Mesenchymal stem cell (in vitro differentiated cells and primary cell): ENCODE measurements at regions not wholly inside any gene's neighbourhood (a gene's known extent, or its start where the extent isn't known, plus 50 kb on each side); places are given as distances from the start of the nearest gene placed in this dataset.
"Not testable (repeated sequence)": the region's sequence is repeated elsewhere in the genome, so short reads cannot be mapped to it uniquely, and the experiment has no call there.

Experiments
- DNase-seq: peaks from one replicate; pipeline ENCODE4 v3.0.0-alpha.2; 2013
- H2AFZ ChIP-seq: one replicate; pipeline ENCODE4 v1.6.1; 2013; ENCODE audit warnings: low read depth, mild to moderate bottlenecking, control low read depth, inconsistent platforms, low read length, moderate library complexity
- H2AK5ac ChIP-seq: 2 replicates; pipeline ENCODE4 v1.6.1; 2013; ENCODE audit warnings: low read length, moderate library complexity, mild to moderate bottlenecking, inconsistent platforms; ENCODE audit not compliant: severe bottlenecking
- H2BK120ac ChIP-seq: one replicate; pipeline ENCODE4 v1.6.1; 2013; ENCODE audit warnings: low read depth, mild to moderate bottlenecking, inconsistent platforms, low read length, moderate library complexity
- H2BK12ac ChIP-seq, 2 experiments: one replicate each; pipeline ENCODE4 v1.6.1; 2013; ENCODE audit warnings: inconsistent platforms in 2 of 2, low read length in 2 of 2, mild to moderate bottlenecking in 2 of 2, moderate library complexity in 2 of 2, control low read depth in 1 of 2
- H2BK15ac ChIP-seq: one replicate; pipeline ENCODE4 v1.6.1; 2013; ENCODE audit warnings: mild to moderate bottlenecking, low read depth, inconsistent platforms; ENCODE audit not compliant: poor library complexity, severe bottlenecking
- H2BK5ac ChIP-seq: 2 replicates; pipeline ENCODE4 v1.6.1; 2013; ENCODE audit warnings: low read depth, mild to moderate bottlenecking, low read length, control low read depth, inconsistent platforms; ENCODE audit not compliant: poor library complexity, severe bottlenecking
- H3K14ac ChIP-seq, 2 experiments: one replicate each; pipeline ENCODE4 v1.6.1; 2013; ENCODE audit warnings: inconsistent platforms in 2 of 2, low read length in 2 of 2, control low read depth in 1 of 2, mild to moderate bottlenecking in 1 of 2, moderate library complexity in 1 of 2
- H3K18ac ChIP-seq, 2 experiments: one replicate each; pipeline ENCODE4 v1.6.1; 2013; ENCODE audit warnings: inconsistent platforms in 2 of 2, low read length in 2 of 2, control low read depth in 1 of 2, low read depth in 1 of 2, mild to moderate bottlenecking in 1 of 2
- H3K23ac ChIP-seq, 2 experiments: one replicate each; pipeline ENCODE4 v1.6.1; 2013; ENCODE audit warnings: inconsistent platforms in 2 of 2, low read length in 2 of 2, mild to moderate bottlenecking in 2 of 2, moderate library complexity in 2 of 2, control low read depth in 1 of 2
- H3K27ac ChIP-seq: 2 replicates; pipeline ENCODE4 v1.5.1; 2013; ENCODE audit warnings: mild to moderate bottlenecking, moderate library complexity, low read length, control low read depth, inconsistent platforms; ENCODE audit not compliant: poor library complexity, severe bottlenecking
- H3K27me3 ChIP-seq, 2 experiments: 2 replicates each; pipeline versions ENCODE4 v1.6.1 to v1.7.0; 2013; ENCODE audit warnings: low read length in 2 of 2, mild to moderate bottlenecking in 2 of 2, moderate library complexity in 2 of 2, control low read depth in 1 of 2, inconsistent platforms in 1 of 2; ENCODE audit not compliant: control insufficient read depth in 1 of 2, insufficient read depth in 1 of 2
- H3K36me3 ChIP-seq, 2 experiments: 2 replicates each; pipeline versions ENCODE4 v1.6.1 to v1.7.0; 2013; ENCODE audit warnings: low read length in 2 of 2, control low read depth in 1 of 2, inconsistent platforms in 1 of 2, low read depth in 1 of 2, mild to moderate bottlenecking in 1 of 2; ENCODE audit not compliant: insufficient read depth in 2 of 2, control insufficient read depth in 1 of 2
- H3K4ac ChIP-seq, 2 experiments: one replicate each; pipeline ENCODE4 v1.6.1; 2013; ENCODE audit warnings: inconsistent platforms in 2 of 2, low read length in 2 of 2, mild to moderate bottlenecking in 2 of 2, moderate library complexity in 2 of 2, control low read depth in 1 of 2, low read depth in 1 of 2
- H3K4me1 ChIP-seq: 2 replicates; pipeline ENCODE4 v1.6.1; 2013; ENCODE audit warnings: low read depth, low read length, control low read depth; ENCODE audit not compliant: control insufficient read depth, insufficient read depth
- H3K4me2 ChIP-seq: 2 replicates; pipeline ENCODE4 v1.6.1; 2013; ENCODE audit warnings: low read length, mild to moderate bottlenecking, inconsistent platforms; ENCODE audit not compliant: poor library complexity, severe bottlenecking
- H3K4me3 ChIP-seq, 2 experiments: 2 replicates each; pipeline versions ENCODE4 v1.5.1 to v1.7.0; 2013; ENCODE audit warnings: low read length in 2 of 2, mild to moderate bottlenecking in 2 of 2, control low read depth in 1 of 2, low read depth in 1 of 2; ENCODE audit not compliant: insufficient read depth in 1 of 2
- H3K79me1 ChIP-seq: replicated peaks from 2 replicates; pipeline ENCODE4 v1.6.1; 2013; ENCODE audit warnings: mild to moderate bottlenecking, control low read depth, low read length, inconsistent platforms; ENCODE audit not compliant: poor library complexity, severe bottlenecking
- H3K9ac ChIP-seq: 2 replicates; pipeline ENCODE4 v1.7.0; 2013; ENCODE audit warnings: mild to moderate bottlenecking, low read length, moderate library complexity
- H3K9me3 ChIP-seq: 2 replicates; pipeline ENCODE4 v1.7.0; 2013; ENCODE audit warnings: mild to moderate bottlenecking, low read length; ENCODE audit not compliant: control insufficient read depth
- H4K8ac ChIP-seq: one replicate; pipeline ENCODE4 v1.6.1; 2013; ENCODE audit warnings: inconsistent platforms, mild to moderate bottlenecking, low read length, moderate library complexity
- H4K91ac ChIP-seq: one replicate; pipeline ENCODE4 v1.6.1; 2013; ENCODE audit warnings: mild to moderate bottlenecking, low read length, inconsistent platforms
- WGBS: methylation state at CpG from one replicate; pipeline ENCODE4 v1.1.7; 2013; ENCODE audit warnings: mixed read lengths; 5-methylcytosine and 5-hydroxymethylcytosine counted together

GRCh38 chr16:9027070-9027799, 63.5 kb upstream of the USP7 start:
- no peak overlapping the region for H4K8ac ChIP-seq
- no peak overlapping the region for H2AFZ ChIP-seq
- no peak overlapping the region for H2BK12ac ChIP-seq
- DNase-seq = no peak
- H4K91ac ChIP-seq = no peak overlapping the region
- H3K79me1 ChIP-seq = no peaks in the 10 kb centered on the region
- no peak overlapping the region for H3K4me2 ChIP-seq
- WGBS = 95% methylated on average over 10 of the region's 13 CpGs
- H3K27me3 ChIP-seq = no peaks in the 10 kb centered on the region
- no peak overlapping the region for H2AK5ac ChIP-seq
- no peak overlapping the region for H2BK5ac ChIP-seq
- no peaks in the 10 kb centered on the region for H3K36me3 ChIP-seq
- H3K4me1 ChIP-seq = no peaks in the 10 kb centered on the region
- H3K18ac ChIP-seq = no peak overlapping the region
- no peak overlapping the region for H3K9ac ChIP-seq
- H3K14ac ChIP-seq = no peak overlapping the region
- no peak overlapping the region for H3K27ac ChIP-seq
- H2BK120ac ChIP-seq = no peak overlapping the region
- no peak overlapping the region for H3K4ac ChIP-seq
- H3K23ac ChIP-seq = no peak overlapping the region
- no peaks in the 10 kb centered on the region for H3K9me3 ChIP-seq
- H2BK15ac ChIP-seq = no peak overlapping the region
- H3K4me3 ChIP-seq = no peak overlapping the region

GRCh38 chr16:9028491-9028890, 63.0 kb upstream of the HAPSTR1 start:
- H3K36me3 ChIP-seq, H2BK12ac ChIP-seq, H3K27ac ChIP-seq, H3K27me3 ChIP-seq, H3K4me1 ChIP-seq, H3K4me2 ChIP-seq, H3K9me3 ChIP-seq, H2BK15ac ChIP-seq, H3K9ac ChIP-seq, H4K8ac ChIP-seq, DNase-seq, H3K23ac ChIP-seq, H3K18ac ChIP-seq, H4K91ac ChIP-seq, H3K4ac ChIP-seq, H2AFZ ChIP-seq, H3K4me3 ChIP-seq, H3K79me1 ChIP-seq, H2BK5ac ChIP-seq, H2AK5ac ChIP-seq, H3K14ac ChIP-seq, H2BK120ac ChIP-seq: not testable (repeated sequence)
- 94% methylated on average over 21 of the region's 21 CpGs for WGBS

DNA sequence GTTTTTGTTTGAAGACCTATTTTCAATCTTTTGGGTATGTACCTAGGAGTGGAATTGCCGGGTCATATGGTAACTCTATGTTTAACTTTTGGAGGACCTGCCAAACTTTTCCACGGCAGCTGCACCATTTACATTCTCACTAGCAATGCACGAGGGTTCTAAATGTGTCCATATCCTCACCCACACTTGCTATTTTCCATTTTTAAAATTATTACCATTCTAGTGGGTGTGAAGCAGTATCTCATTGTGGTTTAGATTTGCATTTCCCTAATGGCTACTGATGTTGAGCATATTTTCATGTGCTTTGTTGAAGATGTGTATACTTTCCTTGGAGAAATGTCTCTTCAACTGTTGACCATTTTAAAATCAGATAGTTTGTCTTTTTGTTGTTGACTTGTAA, 60.3 kb upstream of the HAPSTR1 start:
- Histone ChIP-seq H3K9ac (no peak overlapping the region), H3K4me3 (no peak overlapping the region), H3K36me3 (no peaks in the 10 kb centered on the region), H2AFZ (no peak overlapping the region), H3K27ac (no peak overlapping the region), H2BK15ac (no peak overlapping the region), H2AK5ac (no peak overlapping the region), H3K27me3 (no peaks in the 10 kb centered on the region), H3K9me3 (no peaks in the 10 kb centered on the region), H3K14ac (no peak overlapping the region), H3K4ac (no peak overlapping the region), H4K8ac (no peak overlapping the region), H2BK12ac (no peak overlapping the region), H3K79me1 (no peaks in the 10 kb centered on the region), H3K4me2 (no peak overlapping the region), H4K91ac (no peak overlapping the region), H2BK5ac (no peak overlapping the region), H3K4me1 (no peaks in the 10 kb centered on the region), H2BK120ac (no peak overlapping the region), H3K23ac (no peak overlapping the region), H3K18ac (no peak overlapping the region)
- WGBS = 100% methylated on average over 2 of the region's 3 CpGs
- DNase-seq = no peak

DNA sequence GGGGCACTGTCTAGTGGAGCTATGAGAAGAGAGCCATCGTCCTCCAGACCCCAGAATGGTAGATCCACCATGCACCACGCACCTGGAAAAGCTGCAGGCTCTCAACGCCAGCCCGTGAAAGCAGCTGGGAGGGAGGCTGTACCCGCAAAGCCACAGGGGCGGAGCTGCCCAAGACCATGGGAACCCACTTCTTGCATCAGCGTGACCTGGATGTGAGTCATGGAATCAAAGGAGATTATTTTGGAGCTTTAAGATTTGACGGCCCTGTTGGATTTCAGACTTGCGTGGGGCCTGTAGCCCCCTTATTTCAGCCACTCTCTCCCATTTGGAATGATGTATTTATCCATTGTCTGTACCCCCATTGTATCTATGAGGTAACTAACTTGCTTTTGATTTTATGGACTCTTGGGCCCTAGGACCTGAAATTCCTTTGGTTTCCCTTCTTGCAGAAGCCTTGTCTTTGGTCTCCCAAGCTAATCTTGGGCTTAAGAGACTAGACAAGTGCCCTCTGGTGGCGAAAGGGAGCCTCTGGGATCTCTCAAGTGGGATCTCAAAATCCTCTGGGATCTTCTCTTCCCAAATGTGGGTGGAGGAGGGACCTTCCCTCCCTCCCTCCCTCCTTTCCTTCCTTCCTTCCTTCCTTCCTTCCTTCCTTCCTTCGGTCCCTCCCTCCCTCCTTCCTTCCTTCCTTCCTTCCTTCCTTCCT, 58.2 kb upstream of the HAPSTR1 start:
- no peaks in the 10 kb centered on the region for H3K4me1 ChIP-seq
- H2BK12ac ChIP-seq = no peak overlapping the region
- H2BK120ac ChIP-seq = no peak overlapping the region
- WGBS = 82% methylated on average over 9 of the region's 11 CpGs
- H3K4ac ChIP-seq = no peak overlapping the region
- H2BK5ac ChIP-seq = no peak overlapping the region
- no peak overlapping the region for H4K91ac ChIP-seq
- H3K9me3 ChIP-seq = no peaks in the 10 kb centered on the region
- no peak overlapping the region for H3K27ac ChIP-seq
- no peak overlapping the region for H2AK5ac ChIP-seq
- no peak overlapping the region for H3K4me2 ChIP-seq
- no peak overlapping the region for H2BK15ac ChIP-seq
- no peak overlapping the region for H4K8ac ChIP-seq
- DNase-seq = peak; percentile 69
- no peak overlapping the region for H3K4me3 ChIP-seq
- H3K23ac ChIP-seq = no peak overlapping the region
- H3K79me1 ChIP-seq = no peaks in the 10 kb centered on the region
- no peak overlapping the region for H2AFZ ChIP-seq
- no peak overlapping the region for H3K9ac ChIP-seq
- no peak overlapping the region for H3K18ac ChIP-seq
- no peaks in the 10 kb centered on the region for H3K27me3 ChIP-seq
- no peaks in the 10 kb centered on the region for H3K36me3 ChIP-seq
- H3K14ac ChIP-seq = no peak overlapping the region
